ENCODE measurements at regions not wholly inside any gene's neighbourhood (a gene's known extent, or its start where the extent isn't known, plus 50 kb on each side); places are given as distances from the start of the nearest gene placed in this dataset.

GRCh38 chr20:50301165-50301564, 110.5 kb downstream of the CEBPB start:
- TF ChIP-seq CTCF (IDR thresholded peaks at IDR 0.05) (no peak), POLR2AphosphoS5 (IDR thresholded peaks at IDR 0.05; ENCODE audit: insufficient read depth in 1 of 2, low read depth in 1 of 2) (no peak), POLR2A (IDR thresholded peaks at IDR 0.05) (no peak)
- intact Hi-C loops (cut with DNase I): loop anchor here (10.0 kb wide), 1 partner anchor 114 kb away; no protein-coding TSS in a partner anchor
- no peak for DNase-seq (ENCODE audit: extremely low spot score in 2 of 2)
- H3K27ac ChIP-seq: no peak overlapping the region
- peaks cover 39% of the 10 kb centered on the region for H3K4me1 ChIP-seq
- no peaks in the 10 kb centered on the region for H3K9me3 ChIP-seq
- no peaks in the 10 kb centered on the region for H3K36me3 ChIP-seq
- no peak overlapping the region for H3K4me3 ChIP-seq
- no peaks in the 10 kb centered on the region for H3K27me3 ChIP-seq

- peak overlapping the region; percentile 91 for H3K27ac ChIP-seq
- intact Hi-C loops (cut with DNase I): loop anchor here (10.0 kb wide), 1 partner anchor 113 kb away; no protein-coding TSS in a partner anchor
Observed at GRCh38 chr20:50301712-50302111, 111.1 kb downstream of the CEBPB start.

GRCh38 chr20:50302341-50303057, 111.9 kb downstream of the CEBPB start:
- intact Hi-C loops (cut with DNase I): loop anchor here (10.0 kb wide), 1 partner anchor 112 kb away; no protein-coding TSS in a partner anchor
- H3K4me1 ChIP-seq: peaks cover 52% of the 10 kb centered on the region

More at GRCh38 chr20:50301712-50302111, 111.1 kb downstream of the CEBPB start:
- no peaks in the 10 kb centered on the region for H3K27me3 ChIP-seq
- H3K4me1 ChIP-seq: peaks cover 45% of the 10 kb centered on the region
- H3K9me3 ChIP-seq: no peaks in the 10 kb centered on the region
- H3K36me3 ChIP-seq: no peaks in the 10 kb centered on the region
- no peak for TF ChIP-seq CTCF (IDR thresholded peaks at IDR 0.05)
- TF ChIP-seq POLR2A (IDR thresholded peaks at IDR 0.05): no peak
- no peak for TF ChIP-seq POLR2AphosphoS5 (IDR thresholded peaks at IDR 0.05; ENCODE audit: insufficient read depth in 1 of 2, low read depth in 1 of 2)
- H3K4me3 ChIP-seq: no peak overlapping the region
- no peak for DNase-seq (ENCODE audit: extremely low spot score in 2 of 2)

GRCh38 chr20:50303573-50304500, 113.2 kb downstream of the CEBPB start:
- intact Hi-C loops (cut with DNase I): loop anchor here (10.0 kb wide), 1 partner anchor 111 kb away; no protein-coding TSS in a partner anchor
- peaks cover 66% of the 10 kb centered on the region for H3K4me1 ChIP-seq
- no peaks in the 10 kb centered on the region for H3K9me3 ChIP-seq
- no peaks in the 10 kb centered on the region for H3K36me3 ChIP-seq
- H3K4me3 ChIP-seq: no peak overlapping the region
- DNase-seq (ENCODE audit: extremely low spot score in 2 of 2): peak in 1 of 2 donors; percentile 97
- H3K27me3 ChIP-seq: no peaks in the 10 kb centered on the region
- peak overlapping the region; percentile 91 for H3K27ac ChIP-seq
- TF ChIP-seq CTCF (IDR thresholded peaks at IDR 0.05) (no peak), POLR2A (IDR thresholded peaks at IDR 0.05) (no peak), POLR2AphosphoS5 (IDR thresholded peaks at IDR 0.05; ENCODE audit: insufficient read depth in 1 of 2, low read depth in 1 of 2) (no peak)

More at GRCh38 chr20:50302341-50303057, 111.9 kb downstream of the CEBPB start:
- no peak for DNase-seq (ENCODE audit: extremely low spot score in 2 of 2)
- Histone ChIP-seq H3K4me3 (no peak overlapping the region), H3K9me3 (no peaks in the 10 kb centered on the region), H3K36me3 (no peaks in the 10 kb centered on the region), H3K27me3 (no peaks in the 10 kb centered on the region), H3K27ac (peak overlapping the region; percentile 91)
- no peak for TF ChIP-seq POLR2AphosphoS5 (IDR thresholded peaks at IDR 0.05; ENCODE audit: insufficient read depth in 1 of 2, low read depth in 1 of 2)
- TF ChIP-seq POLR2A (IDR thresholded peaks at IDR 0.05): no peak

- no peak for DNase-seq (ENCODE audit: extremely low spot score in 2 of 2)
- Histone ChIP-seq H3K36me3 (no peaks in the 10 kb centered on the region), H3K9me3 (no peaks in the 10 kb centered on the region), H3K27me3 (no peaks in the 10 kb centered on the region), H3K27ac (peak overlapping the region; percentile 91), H3K4me3 (no peak overlapping the region), H3K4me1 (peaks cover 72% of the 10 kb centered on the region)
- TF ChIP-seq POLR2AphosphoS5 (IDR thresholded peaks at IDR 0.05; ENCODE audit: insufficient read depth in 1 of 2, low read depth in 1 of 2) (peak; percentile 40 to 81), CTCF (IDR thresholded peaks at IDR 0.05) (no peak)
- intact Hi-C loops (cut with DNase I): loop anchor here (10.0 kb wide), 1 partner anchor 110 kb away; no protein-coding TSS in a partner anchor
Observed at GRCh38 chr20:50304501-50304856, 113.8 kb downstream of the CEBPB start.
